Aorta (tissue), 5 donors: ENCODE measurements at regions not wholly inside any gene's neighbourhood (a gene's known extent, or its start where the extent isn't known, plus 50 kb on each side); places are given as distances from the start of the nearest gene placed in this dataset.

Experiments used
- ATAC-seq: fragments of 200-7000 bp; cut with Tn5 transposase; one replicate; pipeline ENCODE4 v1.9.1; 2022; ENCODE audit warnings: moderate library complexity; ENCODE audit not compliant: low FRiP score
- DNase-seq, 2 donors: peaks; one replicate each; pipeline ENCODE4 v3.0.0-alpha.2; 2020
- H3K27ac ChIP-seq, 2 donors: one replicate each; pipeline ENCODE4 v1.5.1; 2013; ENCODE audit warnings: low read length in 2 of 2, mild to moderate bottlenecking in 2 of 2, moderate library complexity in 2 of 2, control low read depth in 1 of 2, inconsistent platforms in 1 of 2, low read depth in 1 of 2
- H3K27me3 ChIP-seq, 2 donors: one replicate each; pipeline ENCODE4 v1.6.1; 2013; ENCODE audit warnings: control low read depth in 1 of 2, low read length in 1 of 2, mild to moderate bottlenecking in 1 of 2, moderate library complexity in 1 of 2; ENCODE audit not compliant: insufficient read depth in 2 of 2, control insufficient read depth in 1 of 2
- H3K36me3 ChIP-seq, 2 donors: one replicate each; pipeline ENCODE4 v1.6.1; 2013; ENCODE audit warnings: control low read depth in 1 of 2, low read length in 1 of 2, mild to moderate bottlenecking in 1 of 2; ENCODE audit not compliant: insufficient read depth in 2 of 2, control insufficient read depth in 1 of 2
- H3K4me1 ChIP-seq, 2 donors: one replicate each; pipeline ENCODE4 v1.6.1; 2013; ENCODE audit warnings: low read length in 2 of 2, control low read depth in 1 of 2, mild to moderate bottlenecking in 1 of 2, moderate library complexity in 1 of 2; ENCODE audit not compliant: insufficient read depth in 2 of 2, control insufficient read depth in 1 of 2
- H3K4me3 ChIP-seq, 2 donors: one replicate each; pipeline ENCODE4 v1.5.1; 2013; ENCODE audit warnings: low read length in 2 of 2, control low read depth in 1 of 2, mild to moderate bottlenecking in 1 of 2
- H3K9me3 ChIP-seq: one replicate; pipeline ENCODE4 v1.6.1; 2013; ENCODE audit warnings: mild to moderate bottlenecking, low read length; ENCODE audit not compliant: control insufficient read depth
- WGBS, 2 donors: extraction: QIAGEN DNeasy Blood & Tissue Kit; methylation state at CpG; one replicate each; pipeline ENCODE4 v1.1.7; 2013; 5-methylcytosine and 5-hydroxymethylcytosine counted together
- intact Hi-C, 2 donors: fragments of 100-400 bp; cut with DNase I; formaldehyde crosslinking; loops; one replicate each; pipeline versions ENCODE4 v1.14.2 to v1.15.0; 2022
- donor health status: healthy with polysubstance abuse.
- donor health status: Bipolar disorder and iron deficiency.
- donor health status: DM: no; HTN: no; CAD: no.
- donor health status: DM: no; HTN: no; CAD: no.
- donor health status: DM: yes; HTN: yes; CAD: no.

GRCh38 chr4:19736968-19737756, 514.5 kb upstream of the SLIT2 start:
- DNase-seq (no peak), ATAC-seq (no peak)
- Histone ChIP-seq H3K36me3 (no peaks in the 10 kb centered on the region), H3K27ac (no peak overlapping the region), H3K4me3 (no peak overlapping the region), H3K27me3 (peaks cover 0 to 2% of the 10 kb centered on the region in 2 donors), H3K9me3 (no peaks in the 10 kb centered on the region), H3K4me1 (peaks cover 0 to 2% of the 10 kb centered on the region in 2 donors)
- WGBS, 2 donors, result 98 to 100% methylated on average over 1 of the region's 1 CpG
- intact Hi-C loops, result no loop called here

- Histone ChIP-seq H3K4me1 (no peaks in the 10 kb centered on the region), H3K36me3 (no peaks in the 10 kb centered on the region), H3K9me3 (no peaks in the 10 kb centered on the region), H3K27ac (no peak overlapping the region), H3K4me3 (no peak overlapping the region), H3K27me3 (no peaks in the 10 kb centered on the region)
- ATAC-seq, result no peak
- DNase-seq, result no peak
- intact Hi-C loops, result no loop called here
These were observed 516.7 kb upstream of the SLIT2 start for GRCh38 chr4:19735012-19735411.

GRCh38 chr4:19729886-19730651, 521.6 kb upstream of the SLIT2 start:
- WGBS, 2 donors, result 37 to 42% methylated on average over 8 of the region's 8 CpGs
- H3K27me3 ChIP-seq, result no peaks in the 10 kb centered on the region
- no peak overlapping the region for H3K4me3 ChIP-seq
- no peaks in the 10 kb centered on the region for H3K4me1 ChIP-seq
- intact Hi-C loops, result no loop called here
- H3K36me3 ChIP-seq, result no peaks in the 10 kb centered on the region
- no peak overlapping the region for H3K27ac ChIP-seq
- ATAC-seq (no peak), DNase-seq (no peak)
- no peaks in the 10 kb centered on the region for H3K9me3 ChIP-seq

- ATAC-seq (no peak), DNase-seq (no peak)
- Histone ChIP-seq H3K36me3 (no peaks in the 10 kb centered on the region), H3K27ac (no peak overlapping the region), H3K9me3 (no peaks in the 10 kb centered on the region), H3K4me3 (no peak overlapping the region), H3K4me1 (no peaks in the 10 kb centered on the region), H3K27me3 (no peaks in the 10 kb centered on the region)
- intact Hi-C loops, result no loop called here
- WGBS, 2 donors, result 46 to 50% methylated on average over 1 of the region's 1 CpG
These were observed 522.9 kb upstream of the SLIT2 start for GRCh38 chr4:19728773-19729172.

- WGBS, 2 donors, result 91 to 95% methylated on average over 8 of the region's 8 CpGs
- intact Hi-C loops, result no loop called here
These were observed 524.6 kb upstream of the SLIT2 start for GRCh38 chr4:19727141-19727540.

GRCh38 chr4:19725130-19725529, 526.6 kb upstream of the SLIT2 start:
- intact Hi-C loops, result no loop called here
- DNase-seq (no peak), ATAC-seq (no peak)
- no peaks in the 10 kb centered on the region for H3K4me1 ChIP-seq
- no peaks in the 10 kb centered on the region for H3K27me3 ChIP-seq
- H3K27ac ChIP-seq, result no peak overlapping the region
- no peaks in the 10 kb centered on the region for H3K36me3 ChIP-seq
- 93 to 95% methylated on average over 3 of the region's 3 CpGs for WGBS, 2 donors
- no peaks in the 10 kb centered on the region for H3K9me3 ChIP-seq
- H3K4me3 ChIP-seq, result no peak overlapping the region

More at GRCh38 chr4:19727141-19727540, 524.6 kb upstream of the SLIT2 start:
- Histone ChIP-seq H3K4me3 (no peak overlapping the region), H3K27me3 (no peaks in the 10 kb centered on the region), H3K36me3 (no peaks in the 10 kb centered on the region), H3K4me1 (no peaks in the 10 kb centered on the region), H3K27ac (no peak overlapping the region), H3K9me3 (no peaks in the 10 kb centered on the region)
- ATAC-seq, result no peak
- DNase-seq, result no peak

GRCh38 chr4:19722404-19722803, 529.3 kb upstream of the SLIT2 start:
- no peaks in the 10 kb centered on the region for H3K4me1 ChIP-seq
- H3K4me3 ChIP-seq, result no peak overlapping the region
- no peaks in the 10 kb centered on the region for H3K9me3 ChIP-seq
- WGBS, 2 donors, result 69 to 79% methylated on average over 1 of the region's 1 CpG
- intact Hi-C loops, result no loop called here
- H3K36me3 ChIP-seq, result no peaks in the 10 kb centered on the region
- ATAC-seq, result no peak
- no peak for DNase-seq
- no peaks in the 10 kb centered on the region for H3K27me3 ChIP-seq
- no peak overlapping the region for H3K27ac ChIP-seq

GRCh38 chr4:19721587-19721986, 530.1 kb upstream of the SLIT2 start:
- no peaks in the 10 kb centered on the region for H3K36me3 ChIP-seq
- H3K4me3 ChIP-seq, result no peak overlapping the region
- DNase-seq, result no peak
- no peaks in the 10 kb centered on the region for H3K27me3 ChIP-seq
- H3K9me3 ChIP-seq, result no peaks in the 10 kb centered on the region
- no peaks in the 10 kb centered on the region for H3K4me1 ChIP-seq
- no peak for ATAC-seq
- no peak overlapping the region for H3K27ac ChIP-seq
- intact Hi-C loops, result no loop called here

- H3K4me1 ChIP-seq, result no peaks in the 10 kb centered on the region
- no peaks in the 10 kb centered on the region for H3K36me3 ChIP-seq
- no peaks in the 10 kb centered on the region for H3K9me3 ChIP-seq
- DNase-seq, result no peak
- ATAC-seq, result no peak
- intact Hi-C loops, result no loop called here
- H3K27ac ChIP-seq, result no peak overlapping the region
- no peaks in the 10 kb centered on the region for H3K27me3 ChIP-seq
- no peak overlapping the region for H3K4me3 ChIP-seq
- WGBS, 2 donors, result 69% methylated on average over 1 of the region's 1 CpG
These were observed 531.1 kb upstream of the SLIT2 start for GRCh38 chr4:19720610-19721009.
